Activated T-cell treated with anti-CD3 and anti-CD28 coated beads, Interleukin-2, amount 50 U/mL, for 24 hours (primary cell): ENCODE measurements at regions not wholly inside any gene's neighbourhood (a gene's known extent, or its start where the extent isn't known, plus 50 kb on each side); places are given as distances from the start of the nearest gene placed in this dataset.
"Not testable (repeated sequence)": the region's sequence is repeated elsewhere in the genome, so short reads cannot be mapped to it uniquely, and the experiment has no call there.

ENCODE experiments used
- DNase-seq: peaks from one replicate; pipeline ENCODE4 v3.0.0-alpha.2; 2020
- H3K27ac Mint-ChIP-seq: 2 replicates; pipeline ENCODE4 v1.8.0; 2020; ENCODE audit warnings: mild to moderate bottlenecking, mixed read lengths
- H3K27me3 Mint-ChIP-seq: 2 replicates; pipeline ENCODE4 v1.8.0; 2020; ENCODE audit warnings: mixed read lengths
- H3K36me3 Mint-ChIP-seq: 2 replicates; pipeline ENCODE4 v1.8.0; 2020; ENCODE audit warnings: low read depth, mixed read lengths
- H3K4me1 Mint-ChIP-seq: 2 replicates; pipeline ENCODE4 v1.8.0; 2020; ENCODE audit warnings: low read depth, mixed read lengths
- H3K4me3 Mint-ChIP-seq: 2 replicates; pipeline ENCODE4 v1.8.0; 2020; ENCODE audit warnings: mild to moderate bottlenecking, moderate library complexity, mixed read lengths
- H3K9me3 Mint-ChIP-seq: 2 replicates; pipeline ENCODE4 v1.8.0; 2020; ENCODE audit warnings: mixed read lengths

DNA sequence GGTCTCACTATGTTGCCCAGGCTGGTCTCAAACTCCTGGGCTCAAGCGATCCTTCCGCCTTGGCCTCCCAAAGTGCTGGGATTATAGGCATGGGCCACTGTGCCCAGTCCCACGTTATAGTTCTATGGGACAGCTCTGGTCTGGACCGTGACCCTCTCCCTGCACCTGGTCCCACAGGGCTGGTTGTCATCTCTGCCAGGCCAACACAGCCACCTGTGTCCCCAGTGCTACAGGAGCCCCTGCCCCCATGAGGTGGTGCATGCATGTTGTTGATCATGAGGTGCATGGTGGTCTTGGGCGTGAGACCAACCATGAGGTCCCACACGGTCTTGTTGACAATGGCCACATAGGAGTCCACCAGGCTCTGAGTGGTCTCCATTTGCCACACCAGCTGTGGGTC lies 51.0 kb upstream of the UBE2Q2 start:
- not testable (repeated sequence) for H3K4me1 Mint-ChIP-seq

GRCh38 chr15:75791337-75791713 lies 51.9 kb upstream of the UBE2Q2 start:
- no peaks in the 10 kb centered on the region for H3K36me3 Mint-ChIP-seq
- DNase-seq: no peak
- no peaks in the 10 kb centered on the region for H3K9me3 Mint-ChIP-seq
- peaks cover 15% of the 10 kb centered on the region for H3K27me3 Mint-ChIP-seq
- H3K4me1 Mint-ChIP-seq: no peaks in the 10 kb centered on the region
- no peak overlapping the region for H3K27ac Mint-ChIP-seq
- H3K4me3 Mint-ChIP-seq: no peak overlapping the region

More for the DNA sequence above, 51.0 kb upstream of the UBE2Q2 start:
- H3K36me3 Mint-ChIP-seq, H3K9me3 Mint-ChIP-seq, H3K27ac Mint-ChIP-seq, DNase-seq, H3K4me3 Mint-ChIP-seq: not testable (repeated sequence)
- peaks cover 24% of the 10 kb centered on the region for H3K27me3 Mint-ChIP-seq

DNA sequence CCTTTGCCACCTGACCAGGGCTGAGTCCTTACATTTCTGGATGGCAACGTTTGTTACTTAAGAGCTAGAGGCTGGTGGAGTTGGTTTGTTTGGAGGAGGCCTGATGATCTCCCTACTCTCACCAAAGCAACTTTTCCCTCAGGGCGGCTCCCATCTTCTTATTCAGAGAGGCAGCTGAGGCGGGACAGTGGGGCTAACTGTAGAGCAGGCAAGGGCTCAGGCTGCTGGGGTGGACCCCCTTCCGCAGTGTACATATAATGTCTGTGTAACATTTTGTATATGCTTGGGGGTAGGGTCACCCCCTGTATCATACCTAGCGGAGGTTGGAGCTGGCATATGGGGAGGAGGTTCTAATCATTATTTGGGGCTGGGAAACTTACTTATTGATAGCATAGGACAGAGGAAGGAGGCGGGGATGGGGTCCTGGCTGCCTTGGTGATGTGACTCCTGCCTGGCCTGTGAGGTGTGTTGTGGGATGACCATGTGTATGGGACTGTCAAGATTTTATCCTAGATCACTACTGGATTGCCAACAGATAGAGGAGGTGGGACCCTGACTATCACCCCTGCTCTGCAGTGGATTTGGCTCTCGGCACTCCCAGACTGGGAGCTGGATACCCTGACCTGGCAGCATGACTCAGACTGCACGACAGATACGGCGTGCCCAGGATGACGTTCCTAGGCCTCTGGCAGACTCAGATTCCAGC lies 52.5 kb upstream of the UBE2Q2 start:
- DNase-seq: no peak
- Mint-ChIP-seq H3K9me3 (no peaks in the 10 kb centered on the region), H3K27ac (no peak overlapping the region), H3K27me3 (peaks cover 19% of the 10 kb centered on the region), H3K36me3 (no peaks in the 10 kb centered on the region), H3K4me1 (no peaks in the 10 kb centered on the region), H3K4me3 (no peak overlapping the region)

DNA sequence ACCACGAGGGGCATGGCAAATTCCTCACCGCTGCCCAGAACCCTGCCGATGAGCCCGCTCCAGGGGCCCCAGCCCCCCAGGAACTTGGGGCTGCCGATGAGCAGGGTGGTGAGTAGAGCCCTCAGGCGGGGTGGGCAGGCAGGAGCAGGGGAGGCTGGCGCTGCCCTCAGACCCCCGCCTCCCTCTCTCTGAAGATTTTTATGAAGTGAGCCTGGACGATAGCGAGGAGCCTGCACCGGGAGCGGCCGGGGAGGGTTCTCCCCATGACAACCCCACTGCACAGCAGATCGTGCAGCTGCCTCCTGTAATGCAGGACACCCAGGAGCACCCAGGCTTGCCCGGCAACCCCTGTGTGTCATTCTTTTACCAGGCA lies 56.7 kb upstream of the UBE2Q2 start:
- peak; percentile 3 for DNase-seq
- Mint-ChIP-seq H3K9me3 (no peaks in the 10 kb centered on the region), H3K4me3 (no peak overlapping the region), H3K36me3 (no peaks in the 10 kb centered on the region), H3K27ac (no peak overlapping the region), H3K27me3 (peaks cover 25% of the 10 kb centered on the region), H3K4me1 (no peaks in the 10 kb centered on the region)

GRCh38 chr15:75785771-75786574 lies 57.3 kb upstream of the UBE2Q2 start:
- DNase-seq: peak; percentile 19
- H3K4me3 Mint-ChIP-seq: no peak overlapping the region
- H3K36me3 Mint-ChIP-seq: no peaks in the 10 kb centered on the region
- H3K9me3 Mint-ChIP-seq: no peaks in the 10 kb centered on the region
- H3K27me3 Mint-ChIP-seq: peaks cover 23% of the 10 kb centered on the region
- no peaks in the 10 kb centered on the region for H3K4me1 Mint-ChIP-seq
- no peak overlapping the region for H3K27ac Mint-ChIP-seq

GRCh38 chr15:75784511-75785480 lies 58.5 kb upstream of the UBE2Q2 start:
- H3K27me3 Mint-ChIP-seq: peaks cover 18% of the 10 kb centered on the region
- H3K4me3 Mint-ChIP-seq, H3K4me1 Mint-ChIP-seq, H3K9me3 Mint-ChIP-seq, H3K36me3 Mint-ChIP-seq, H3K27ac Mint-ChIP-seq: not testable (repeated sequence)
- DNase-seq: peak; percentile 6

DNA sequence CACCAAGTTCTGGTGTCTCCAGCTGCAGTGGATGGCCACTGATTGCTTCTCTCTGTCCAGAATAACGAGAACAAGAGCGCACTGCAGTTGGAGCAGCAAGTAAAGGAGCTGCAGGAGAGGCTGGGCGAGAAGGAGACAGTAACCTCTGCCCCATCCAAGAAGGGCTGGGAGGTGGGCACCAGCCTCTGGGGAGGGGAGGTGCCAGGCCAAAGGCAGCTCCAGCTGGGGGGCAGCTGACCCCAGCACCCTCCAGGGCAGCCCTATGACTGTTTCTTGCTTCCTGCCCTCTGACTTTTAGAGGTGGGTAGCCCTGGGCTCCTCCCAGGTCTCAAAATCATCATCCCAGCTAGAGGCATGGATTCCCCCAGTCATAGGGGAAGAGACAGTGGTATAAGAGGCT lies 59.7 kb upstream of the UBE2Q2 start:
- peaks cover 22% of the 10 kb centered on the region for H3K27me3 Mint-ChIP-seq
- H3K36me3 Mint-ChIP-seq, H3K4me1 Mint-ChIP-seq, H3K27ac Mint-ChIP-seq, H3K4me3 Mint-ChIP-seq, H3K9me3 Mint-ChIP-seq: not testable (repeated sequence)
- peak; percentile 5 for DNase-seq

DNA sequence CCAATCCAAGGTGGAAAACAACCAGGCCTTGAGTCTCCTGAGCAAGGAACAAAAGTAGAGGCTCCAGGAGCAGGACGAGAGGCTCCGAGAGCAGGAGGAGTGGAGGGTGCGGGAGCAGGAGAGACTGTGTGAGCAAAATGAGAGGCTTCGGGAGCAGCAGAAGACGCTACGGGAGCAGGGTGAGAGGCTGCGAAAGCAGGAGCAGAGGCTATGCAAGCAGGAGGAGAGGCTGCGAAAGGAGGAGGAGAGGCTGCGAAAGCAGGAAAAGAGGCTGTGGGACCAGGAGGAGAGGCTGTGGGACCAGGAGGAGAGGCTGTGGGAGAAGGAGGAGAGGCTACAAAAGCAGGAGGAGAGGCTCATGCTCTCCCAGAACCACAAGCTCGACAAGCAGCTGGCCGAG lies 60.3 kb upstream of the UBE2Q2 start:
- no peaks in the 10 kb centered on the region for H3K36me3 Mint-ChIP-seq
- no peak overlapping the region for H3K27ac Mint-ChIP-seq
- H3K27me3 Mint-ChIP-seq: peaks cover 19% of the 10 kb centered on the region
- no peak overlapping the region for H3K4me3 Mint-ChIP-seq
- H3K9me3 Mint-ChIP-seq: no peaks in the 10 kb centered on the region
- DNase-seq: peak; percentile 6
- no peaks in the 10 kb centered on the region for H3K4me1 Mint-ChIP-seq

DNA sequence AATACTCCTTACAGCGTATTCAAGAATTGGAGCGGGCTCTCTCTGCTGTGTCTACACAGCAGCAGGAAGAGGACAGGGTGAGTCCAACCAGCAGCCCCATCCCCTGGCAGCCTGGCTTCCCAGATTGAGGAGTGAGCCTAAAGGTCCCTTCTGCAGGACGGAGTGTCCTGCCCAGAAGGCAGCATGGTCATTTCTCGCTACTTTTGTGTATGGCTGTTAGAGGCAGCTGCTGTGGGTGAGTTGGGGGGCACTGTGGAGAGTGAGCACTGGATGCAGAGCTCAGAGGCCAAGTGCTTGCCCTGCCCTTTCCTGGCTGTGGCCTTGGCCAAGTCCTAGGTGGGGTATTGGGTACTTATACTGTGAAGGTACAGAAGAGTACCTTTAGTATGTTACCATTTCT lies 62.3 kb upstream of the UBE2Q2 start:
- peaks cover 12% of the 10 kb centered on the region for H3K4me1 Mint-ChIP-seq
- not testable (repeated sequence) for H3K36me3 Mint-ChIP-seq, H3K4me3 Mint-ChIP-seq, H3K27ac Mint-ChIP-seq, H3K9me3 Mint-ChIP-seq
- H3K27me3 Mint-ChIP-seq: peaks cover 16% of the 10 kb centered on the region
- DNase-seq: peak; percentile 7

GRCh38 chr15:75779504-75779903 lies 63.7 kb upstream of the UBE2Q2 start:
- Mint-ChIP-seq H3K9me3 (no peaks in the 10 kb centered on the region), H3K36me3 (no peaks in the 10 kb centered on the region), H3K4me1 (peaks cover 16% of the 10 kb centered on the region), H3K27ac (no peak overlapping the region), H3K27me3 (peaks cover 14% of the 10 kb centered on the region), H3K4me3 (no peak overlapping the region)
- DNase-seq: no peak

GRCh38 chr15:75776871-75777610 lies 64.4 kb upstream of the CSPG4 start:
- not testable (repeated sequence) for H3K27ac Mint-ChIP-seq, H3K27me3 Mint-ChIP-seq, H3K4me3 Mint-ChIP-seq, H3K9me3 Mint-ChIP-seq, H3K36me3 Mint-ChIP-seq
- peaks cover 16% of the 10 kb centered on the region for H3K4me1 Mint-ChIP-seq
- DNase-seq: peak; percentile 12

DNA sequence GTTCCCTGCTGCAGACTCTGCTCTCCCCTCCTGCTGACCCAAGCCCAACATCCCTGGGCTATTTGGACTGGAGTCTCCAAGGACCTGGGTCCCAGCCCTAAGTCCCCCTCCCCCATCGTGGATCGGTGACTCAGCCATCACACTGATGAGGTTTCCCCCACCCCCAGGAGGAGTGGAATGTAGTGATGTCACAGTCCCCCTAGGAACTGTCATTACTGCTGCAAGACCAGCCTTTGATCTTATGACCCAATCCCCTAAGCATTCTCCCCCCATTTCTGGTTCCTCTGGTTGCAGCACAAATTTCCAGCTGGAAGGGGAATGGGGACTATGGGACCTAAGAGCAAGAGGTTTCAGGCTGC lies 63.4 kb upstream of the CSPG4 start:
- H3K9me3 Mint-ChIP-seq: no peaks in the 10 kb centered on the region
- peak overlapping the region; percentile 10 for H3K27ac Mint-ChIP-seq
- peaks cover 16% of the 10 kb centered on the region for H3K4me1 Mint-ChIP-seq
- H3K36me3 Mint-ChIP-seq: no peaks in the 10 kb centered on the region
- no peak for DNase-seq
- peaks cover 4% of the 10 kb centered on the region for H3K27me3 Mint-ChIP-seq
- no peak overlapping the region for H3K4me3 Mint-ChIP-seq

DNA sequence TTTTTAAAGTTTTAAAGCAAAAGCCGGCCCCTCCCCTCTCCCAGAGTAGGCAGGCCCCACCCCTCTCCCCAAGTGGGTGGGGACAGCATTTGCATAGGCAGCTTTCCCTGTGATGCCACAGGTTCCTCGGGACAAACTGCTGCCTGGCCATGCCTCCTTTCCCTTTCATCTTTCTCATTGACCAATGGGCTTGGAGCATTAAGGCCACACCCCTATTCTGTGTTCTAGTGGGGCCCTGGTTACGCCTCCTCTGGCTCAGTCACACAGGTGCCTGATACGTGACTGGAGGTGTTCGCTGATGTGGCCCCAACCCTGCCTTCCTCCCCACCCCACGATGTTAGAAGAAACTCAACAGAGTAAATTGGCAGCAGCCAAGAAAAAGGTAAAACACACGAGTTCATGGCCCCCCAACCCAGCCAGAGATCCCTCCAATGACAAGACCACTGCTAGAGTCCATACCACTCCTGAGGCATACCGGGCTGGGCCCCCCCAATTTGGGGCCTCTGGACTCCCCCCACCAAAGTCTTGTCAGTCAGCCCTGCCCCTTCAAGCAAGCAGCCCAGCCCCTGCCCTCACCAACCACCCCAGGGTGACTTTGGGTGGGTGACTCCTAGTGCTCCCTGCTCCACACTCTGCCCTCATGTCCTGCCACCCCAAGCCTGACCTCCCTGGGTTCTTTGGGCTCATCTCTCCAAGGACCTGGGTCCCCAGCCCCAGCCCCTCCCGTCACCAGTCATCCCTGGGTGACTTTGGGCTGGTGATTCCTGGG lies 62.8 kb upstream of the CSPG4 start:
- Mint-ChIP-seq H3K27ac (peak overlapping the region; percentile 10), H3K9me3 (no peaks in the 10 kb centered on the region), H3K36me3 (no peaks in the 10 kb centered on the region), H3K4me3 (no peak overlapping the region), H3K27me3 (peaks cover 4% of the 10 kb centered on the region), H3K4me1 (peaks cover 16% of the 10 kb centered on the region)
- DNase-seq: peak; percentile 27

GRCh38 chr15:75773974-75774373 lies 61.3 kb upstream of the CSPG4 start:
- peak; percentile 5 for DNase-seq
- peaks cover 16% of the 10 kb centered on the region for H3K4me1 Mint-ChIP-seq
- not testable (repeated sequence) for H3K27ac Mint-ChIP-seq, H3K27me3 Mint-ChIP-seq, H3K4me3 Mint-ChIP-seq, H3K36me3 Mint-ChIP-seq, H3K9me3 Mint-ChIP-seq
